ENCODE measurements at regions not wholly inside any gene's neighbourhood (a gene's known extent, or its start where the extent isn't known, plus 50 kb on each side); places are given as distances from the start of the nearest gene placed in this dataset.

DNA sequence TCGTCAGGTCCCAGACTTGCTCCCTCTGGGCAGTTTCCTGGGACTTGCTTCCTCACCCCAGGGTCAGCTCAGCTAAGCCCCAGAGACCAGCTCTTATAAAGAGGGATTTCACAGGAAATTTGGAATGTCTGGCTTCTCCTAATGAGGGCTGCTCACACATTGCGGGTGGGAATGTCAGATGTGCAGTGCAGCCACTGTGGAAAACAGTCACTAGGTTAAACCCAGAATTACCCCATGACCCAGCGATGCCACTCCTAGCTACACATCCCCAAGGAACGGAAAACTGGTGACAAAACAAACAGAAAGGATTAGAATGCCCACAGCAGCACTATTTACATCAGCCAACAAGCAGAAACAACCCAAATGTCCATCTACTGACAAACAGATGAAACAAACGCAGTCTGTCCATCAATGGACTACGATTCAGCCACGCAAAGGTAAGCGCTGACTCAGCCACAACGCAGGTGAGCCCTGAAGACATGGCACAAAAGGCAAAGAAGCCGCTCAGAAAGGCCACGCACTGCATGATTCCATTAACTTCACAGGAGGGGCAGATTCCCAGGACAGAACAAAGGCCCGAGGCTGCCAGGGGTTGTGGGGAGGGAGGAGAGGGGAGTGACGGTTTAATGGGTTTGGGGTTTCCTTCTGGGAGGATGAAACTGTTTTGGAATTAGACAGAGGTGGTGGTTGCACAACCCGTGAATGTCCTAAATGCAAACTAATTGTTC lies 63.0 kb downstream of the NCOR2 start:
- no peak for FAIRE-seq

DNA sequence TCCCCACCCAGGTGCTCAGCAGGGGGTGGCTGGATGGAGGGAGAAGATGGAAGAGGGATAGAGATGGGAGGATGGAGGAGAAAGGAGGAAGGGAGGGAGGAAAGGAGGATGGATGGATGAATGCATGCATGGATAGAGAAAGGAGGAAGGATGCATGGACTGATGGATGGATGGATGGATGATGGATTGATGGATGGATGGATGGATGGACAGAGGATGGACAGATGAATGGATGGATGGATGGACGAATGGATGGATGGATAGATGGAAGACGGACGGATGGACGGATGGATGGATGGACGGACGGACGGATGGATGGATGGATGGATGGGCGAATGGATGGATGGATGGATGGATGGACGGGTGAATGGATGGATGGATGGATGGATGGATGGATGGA lies 64.1 kb downstream of the NCOR2 start:
- no peak for FAIRE-seq

DNA sequence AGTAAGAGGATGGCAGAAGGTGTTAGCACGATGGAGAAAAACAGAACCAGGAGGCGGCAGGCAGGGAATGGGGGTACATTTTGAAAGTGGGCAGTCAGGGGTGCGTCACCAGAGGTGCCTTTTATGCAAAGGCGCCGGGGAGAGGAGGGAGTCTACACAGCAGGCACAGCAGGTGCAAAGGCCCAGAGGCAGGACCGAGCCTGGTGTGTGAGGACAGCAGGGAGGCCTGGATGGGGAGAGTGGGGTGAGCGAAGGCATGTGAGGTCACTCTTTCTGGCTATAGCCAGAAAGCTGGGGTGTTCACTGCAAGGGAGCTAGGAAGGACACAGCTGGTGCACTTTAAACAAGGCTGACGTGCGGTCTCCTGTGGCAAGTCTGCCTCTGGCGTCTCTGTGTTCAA lies 65.0 kb downstream of the NCOR2 start:
- no peak for FAIRE-seq

DNA sequence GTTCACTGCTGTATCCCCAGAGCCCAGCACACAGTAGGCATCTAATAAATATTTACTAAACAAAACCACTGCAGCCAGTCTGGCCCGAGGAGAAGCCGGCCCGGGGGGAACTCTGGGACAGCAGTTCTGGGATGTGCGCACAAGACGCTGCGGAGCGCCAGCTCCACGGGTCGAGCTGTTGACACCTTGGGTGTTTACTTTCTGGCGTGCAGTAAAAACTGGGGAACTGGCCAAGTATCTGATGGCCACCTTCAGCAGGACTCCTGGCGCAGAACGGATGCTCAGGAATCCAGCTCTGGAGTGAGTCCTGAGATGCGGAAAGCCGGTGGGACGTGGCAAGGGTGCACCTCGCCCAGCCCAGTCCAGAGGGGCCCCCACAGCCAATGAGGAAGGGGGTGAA lies 65.6 kb downstream of the NCOR2 start:
- no peak for FAIRE-seq

DNA sequence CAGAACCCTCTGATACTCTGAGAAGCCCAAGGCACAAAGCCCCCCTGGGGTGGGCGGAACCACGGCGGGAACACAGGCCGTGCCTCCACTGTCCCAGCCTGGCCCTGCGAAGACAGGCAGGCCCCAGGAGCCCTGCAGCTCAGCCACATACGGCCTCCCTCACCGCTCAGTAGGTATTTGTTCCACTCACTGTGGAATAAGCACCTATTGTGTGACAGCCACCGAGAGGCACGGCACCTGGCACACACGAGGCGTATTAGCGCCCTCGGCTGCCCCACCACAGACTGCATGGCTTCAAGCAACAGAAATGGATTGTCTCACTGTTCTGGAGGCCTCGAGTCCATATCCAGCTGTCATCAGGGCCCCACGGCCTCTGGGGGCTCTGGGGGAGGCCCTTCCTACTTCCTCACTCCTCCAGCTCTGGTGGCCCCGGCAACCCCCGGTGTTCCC lies 66.3 kb downstream of the NCOR2 start:
- FAIRE-seq, result no peak

DNA sequence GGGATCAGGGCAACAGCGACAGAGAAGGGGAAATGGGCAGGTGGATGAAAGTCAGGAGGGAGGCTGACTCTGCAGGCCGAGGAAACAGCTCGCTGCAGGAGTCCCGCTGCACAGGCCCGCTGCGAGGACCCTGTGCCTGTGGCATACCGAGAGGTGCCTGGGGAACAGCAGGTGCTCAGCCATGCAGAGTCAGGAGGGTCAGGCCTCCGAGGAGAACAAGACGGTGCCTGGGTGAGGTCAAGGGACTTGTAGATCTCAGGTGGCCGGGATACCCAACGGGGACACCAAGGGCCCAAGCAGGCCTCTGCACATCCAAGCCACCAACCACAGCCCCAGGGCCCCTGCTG lies 67.5 kb downstream of the NCOR2 start:
- FAIRE-seq, result no peak

DNA sequence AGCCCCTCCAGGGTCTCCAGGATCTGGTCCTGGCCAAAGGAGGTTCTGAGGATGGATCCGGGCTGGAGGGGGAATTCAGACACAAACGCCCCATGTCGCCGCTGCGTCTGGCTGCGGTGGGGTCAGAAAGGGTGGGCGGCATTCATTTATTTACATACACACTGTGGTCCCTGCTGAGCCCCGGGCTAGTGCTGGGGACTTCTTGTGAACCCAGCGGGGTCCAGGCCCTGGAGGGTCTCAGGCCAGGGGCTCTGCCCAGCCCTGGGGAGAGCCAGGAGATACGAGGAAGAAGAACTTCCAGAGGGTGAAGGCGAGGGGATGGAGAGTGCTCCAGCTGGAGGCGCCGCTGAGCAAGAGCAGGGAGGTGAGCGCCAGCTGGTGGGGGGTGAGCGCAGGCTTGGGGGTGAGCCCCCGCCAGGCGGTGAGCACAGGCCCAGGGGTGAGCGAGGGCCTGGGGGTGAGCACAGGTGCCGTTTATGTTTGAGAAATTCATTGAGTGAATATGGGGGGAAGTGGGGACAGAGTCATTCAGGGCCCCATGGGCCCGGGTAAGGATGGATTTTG lies 68.1 kb downstream of the NCOR2 start:
- FAIRE-seq, result no peak

DNA sequence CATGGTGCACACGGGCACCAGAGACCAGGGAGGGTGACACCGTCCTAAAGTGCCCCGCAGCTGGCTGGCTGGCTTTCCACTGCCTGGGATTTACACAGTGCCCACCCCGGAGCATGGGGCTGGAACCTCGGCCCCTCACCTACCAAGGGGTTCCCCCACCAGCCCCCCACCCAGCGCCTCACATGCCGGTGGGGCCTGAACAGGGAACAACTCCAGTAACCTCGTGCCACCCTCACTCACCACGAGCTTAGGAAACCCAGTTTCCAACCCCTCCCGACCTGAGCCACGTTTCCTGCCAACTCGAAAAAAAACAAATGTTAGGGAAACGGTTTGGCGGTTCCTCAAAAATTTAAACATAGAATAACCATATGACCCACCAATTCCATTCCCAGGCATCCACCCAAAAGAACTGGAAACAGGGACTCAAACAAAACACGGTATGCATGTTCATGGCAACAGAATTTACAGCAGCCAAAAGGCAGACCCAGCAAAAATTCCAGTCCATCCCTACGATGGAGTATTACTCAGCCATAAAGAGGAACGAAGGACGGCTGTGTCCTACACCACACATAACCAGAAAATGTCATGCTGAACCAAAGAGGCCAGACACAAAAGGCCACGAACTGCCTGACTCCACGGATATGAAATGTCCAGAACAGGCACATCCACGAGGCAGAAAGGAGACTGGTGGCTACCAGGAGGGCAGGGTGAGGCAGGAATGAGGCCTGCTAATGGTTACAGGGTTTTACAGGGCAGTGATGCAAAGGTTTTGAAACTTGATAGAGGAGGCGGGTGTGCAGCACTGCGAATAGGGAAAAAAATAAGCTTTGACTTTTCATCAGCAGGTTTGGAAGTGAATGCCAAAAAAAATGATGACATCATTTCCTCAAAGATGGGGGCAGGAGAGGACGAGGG lies 68.9 kb downstream of the NCOR2 start:
- FAIRE-seq, result no peak

DNA sequence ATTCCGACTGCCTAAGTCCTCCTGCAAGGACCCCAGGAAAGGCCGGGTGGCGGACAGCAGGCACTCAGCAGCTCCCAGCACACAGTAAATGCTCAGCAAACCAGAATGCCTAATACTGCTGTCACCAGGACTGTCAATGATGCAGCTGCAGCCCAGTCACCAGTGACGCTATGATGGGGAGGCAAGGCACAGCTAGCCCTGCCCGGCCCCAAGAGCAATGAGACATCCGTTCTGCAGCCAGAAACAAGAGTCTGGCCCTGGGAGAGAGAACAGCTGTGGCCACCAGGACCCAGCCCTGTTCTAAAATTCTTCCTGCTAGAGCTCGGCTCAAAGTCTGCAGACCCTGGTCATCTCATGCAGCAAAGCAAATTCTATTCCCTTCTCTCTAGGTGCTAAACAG lies 69.8 kb downstream of the NCOR2 start:
- FAIRE-seq, result no peak

DNA sequence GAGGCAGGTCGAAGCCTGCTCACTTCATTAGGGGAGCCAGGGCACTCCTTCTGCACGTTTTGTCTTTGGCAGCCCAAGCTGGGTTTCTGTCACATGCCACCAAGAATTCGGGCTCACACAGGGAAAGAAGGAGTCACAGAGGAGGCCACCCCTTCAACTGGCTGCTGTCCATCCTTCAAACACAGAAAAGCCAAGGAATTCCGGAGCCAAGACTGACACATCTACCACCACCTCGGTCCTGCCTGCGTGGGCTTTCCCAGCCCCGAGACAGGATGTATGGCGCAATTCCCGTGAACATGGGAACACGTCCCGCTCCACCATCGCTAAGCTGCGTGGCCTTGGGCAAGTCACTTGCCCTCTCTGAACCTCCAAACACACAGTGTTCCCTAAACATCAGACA lies 70.4 kb downstream of the NCOR2 start:
- no peak for FAIRE-seq

DNA sequence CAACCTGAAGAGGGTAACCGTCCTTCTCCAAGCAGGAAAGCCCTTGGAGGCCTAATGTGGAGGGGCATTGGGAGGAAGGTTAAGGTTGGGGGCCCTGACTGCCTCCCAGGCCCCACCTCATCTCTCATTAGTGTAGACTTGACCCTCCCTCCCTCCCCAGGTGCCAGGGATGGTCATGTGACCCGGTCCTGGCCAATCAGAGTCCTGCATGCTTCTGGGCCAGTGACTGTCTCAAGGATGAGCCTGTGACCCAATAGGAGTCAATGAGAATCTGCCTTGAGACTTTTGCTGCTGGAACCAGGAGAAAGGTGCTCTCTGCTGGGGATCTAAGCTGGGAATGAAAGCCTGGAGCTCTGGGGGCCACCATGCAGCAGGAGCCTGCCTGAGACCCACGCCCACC lies 70.8 kb downstream of the NCOR2 start:
- no peak for FAIRE-seq

DNA sequence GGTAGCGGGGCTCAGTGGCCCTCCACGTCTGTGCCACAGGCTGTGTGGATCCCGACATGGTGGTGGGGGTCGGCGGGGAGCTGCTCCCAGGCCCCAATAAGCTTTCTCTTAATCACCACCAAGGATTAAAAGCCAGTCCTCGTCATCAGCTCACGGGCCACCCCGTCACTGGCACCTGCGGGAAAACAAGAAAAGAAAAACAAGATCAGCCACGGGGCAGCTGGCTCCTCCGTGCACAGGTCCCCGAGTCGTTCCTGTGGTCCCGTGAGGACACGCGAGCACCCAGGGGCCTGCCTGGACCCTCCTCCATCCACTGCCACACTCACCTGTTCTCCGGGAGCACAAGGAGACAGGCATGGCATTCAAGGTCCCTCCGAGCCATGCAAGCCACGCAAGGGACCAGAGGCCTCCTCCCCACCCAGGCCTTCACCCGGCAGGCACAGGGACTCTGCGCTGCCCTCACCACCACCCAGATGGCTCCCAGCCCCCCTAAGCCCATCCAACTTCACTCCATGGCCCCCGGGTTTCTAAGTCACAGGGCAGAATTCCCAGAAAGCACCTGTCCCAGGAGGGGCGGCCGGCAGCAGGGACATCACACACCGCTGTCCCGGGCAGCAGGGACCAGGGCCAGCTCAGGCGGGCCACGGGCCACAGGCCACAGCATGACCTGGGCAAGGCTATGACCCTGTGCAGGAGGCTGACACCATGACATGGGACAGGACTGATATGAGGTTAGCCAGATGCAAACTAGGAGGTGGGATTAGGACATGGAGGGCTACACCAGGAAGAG lies 72.0 kb downstream of the NCOR2 start:
- no peak for FAIRE-seq

DNA sequence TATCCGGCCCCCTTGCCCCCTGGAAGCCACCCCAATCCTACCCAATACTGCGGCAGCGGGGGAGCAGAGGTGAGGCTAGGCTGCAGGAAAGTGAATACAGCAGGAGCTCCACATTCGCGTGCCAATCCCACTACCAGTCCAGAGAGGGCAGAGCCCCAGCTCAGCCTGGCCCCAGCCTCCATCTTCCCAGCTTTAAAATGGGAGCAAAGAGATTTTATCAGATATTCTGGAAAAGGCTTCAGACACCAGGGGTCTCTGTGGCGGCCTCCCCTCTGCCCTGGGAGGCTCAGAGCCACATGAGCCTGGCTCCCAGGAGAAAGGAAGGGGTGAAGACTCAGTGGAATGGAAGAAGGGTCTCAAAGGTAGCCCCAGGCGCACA lies 72.7 kb downstream of the NCOR2 start:
- no peak for FAIRE-seq

DNA sequence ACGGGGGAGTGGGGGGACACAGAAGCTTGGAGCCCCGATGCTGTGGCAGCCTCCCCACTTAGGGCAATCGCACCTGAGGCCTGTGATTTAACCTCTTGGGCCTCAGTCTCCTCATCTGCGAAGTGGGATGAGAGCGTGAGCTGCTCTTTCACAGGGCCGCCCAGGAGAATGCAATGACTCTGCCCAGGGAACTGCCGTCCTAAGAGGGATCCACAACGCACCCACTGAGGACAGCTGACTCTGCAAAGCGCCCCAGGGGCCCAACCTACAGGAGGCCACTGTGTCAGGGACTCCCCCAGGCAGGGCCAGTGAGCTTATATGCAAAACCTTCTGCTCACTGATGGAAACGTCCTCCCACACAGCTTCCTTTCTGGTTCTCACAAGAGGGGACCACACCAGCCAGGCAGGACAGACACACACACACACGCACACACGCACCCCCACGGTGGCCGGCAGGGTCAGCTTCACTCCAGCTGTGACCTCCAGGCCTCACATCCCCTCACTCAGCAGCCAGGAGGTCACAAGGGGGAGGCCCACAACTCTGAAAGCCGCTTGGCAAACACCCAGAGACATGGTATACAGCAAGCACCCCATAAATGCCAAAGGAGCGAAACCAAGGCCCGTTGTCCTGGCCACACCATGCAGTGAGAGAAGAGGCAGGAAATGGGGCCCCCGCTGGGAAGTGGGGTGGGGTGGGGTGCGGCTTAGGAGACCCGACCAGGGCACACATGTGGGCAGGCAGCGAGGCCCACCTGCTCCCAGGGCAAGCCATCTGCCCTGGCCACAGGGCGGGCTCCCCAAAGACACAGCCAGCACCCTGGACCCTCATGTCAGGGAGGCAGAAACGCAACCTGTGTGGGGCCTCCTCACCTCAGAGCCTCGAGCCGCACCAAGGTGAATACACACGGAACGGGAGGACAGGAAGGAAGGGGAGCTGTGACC lies 73.3 kb downstream of the NCOR2 start:
- no peak for FAIRE-seq

DNA sequence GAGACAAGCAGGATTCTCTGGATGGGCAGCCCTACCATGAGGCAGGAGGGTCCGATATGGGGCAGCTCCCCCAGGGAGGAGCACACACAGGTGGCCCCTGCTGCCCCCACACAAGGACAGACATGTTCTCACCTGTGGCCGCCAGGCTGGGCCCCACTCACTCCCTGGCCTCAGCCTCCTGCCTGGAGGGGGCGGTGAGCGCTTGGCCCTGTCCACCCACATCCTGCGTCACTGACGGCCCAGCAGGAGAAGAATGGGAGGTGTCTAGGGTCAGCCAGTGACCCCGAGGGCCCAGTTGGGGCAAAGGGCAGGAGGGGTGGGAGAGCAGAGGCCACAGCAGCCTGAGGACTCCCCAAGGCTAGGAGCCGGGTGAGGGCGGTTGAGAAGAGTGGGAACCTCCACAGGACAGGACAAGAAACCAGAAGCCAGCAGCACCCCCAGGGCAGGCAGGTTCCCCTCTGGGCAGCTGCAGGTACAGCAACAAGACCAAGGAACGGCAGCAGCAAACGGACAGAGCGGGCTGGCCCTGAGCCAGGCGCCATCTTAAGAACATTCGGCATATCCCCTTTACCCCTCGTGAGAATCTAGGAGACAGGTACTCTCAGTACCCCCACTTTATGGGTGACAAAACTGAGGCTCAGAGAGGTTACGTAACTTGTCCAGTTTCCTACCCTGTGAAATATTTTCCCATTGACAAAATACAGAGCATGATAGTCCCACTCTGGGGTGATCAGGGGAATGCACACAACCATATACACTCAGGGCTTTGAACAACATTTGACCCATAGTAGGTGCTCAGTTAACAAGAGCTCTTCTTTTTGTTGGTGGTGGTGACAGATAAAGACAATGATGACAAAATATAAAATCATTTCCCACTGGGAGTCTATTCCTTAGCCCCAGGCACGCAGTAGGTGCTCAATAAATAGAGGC lies 74.3 kb downstream of the NCOR2 start:
- no peak for FAIRE-seq

DNA sequence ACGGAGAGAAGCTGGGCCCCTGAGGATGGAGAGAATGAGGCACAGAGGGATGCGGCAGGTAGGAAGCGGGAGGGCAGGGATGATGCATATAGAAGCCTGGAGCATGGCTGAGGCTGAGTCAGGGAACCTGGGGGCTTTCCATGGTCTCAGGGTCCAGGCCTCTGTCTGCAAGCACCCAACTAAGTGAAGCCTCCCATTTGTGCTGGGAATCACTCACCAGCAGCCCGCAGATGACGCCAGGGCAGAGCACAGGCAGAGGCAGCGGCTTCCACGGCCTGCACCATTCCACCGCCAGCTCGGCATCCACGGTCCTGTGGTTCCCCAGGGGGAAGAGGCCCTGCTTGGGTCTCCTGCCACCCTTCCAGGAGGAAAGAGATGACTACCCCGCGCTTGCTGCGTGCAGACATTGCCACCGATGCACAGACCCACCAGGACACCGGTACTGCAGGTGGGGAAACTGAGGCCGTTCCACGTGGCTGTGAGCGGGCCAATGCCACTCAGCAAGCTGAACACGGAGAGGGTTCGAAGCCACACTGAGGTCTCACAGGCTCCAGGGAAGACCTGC lies 75.5 kb downstream of the NCOR2 start:
- FAIRE-seq, result no peak

DNA sequence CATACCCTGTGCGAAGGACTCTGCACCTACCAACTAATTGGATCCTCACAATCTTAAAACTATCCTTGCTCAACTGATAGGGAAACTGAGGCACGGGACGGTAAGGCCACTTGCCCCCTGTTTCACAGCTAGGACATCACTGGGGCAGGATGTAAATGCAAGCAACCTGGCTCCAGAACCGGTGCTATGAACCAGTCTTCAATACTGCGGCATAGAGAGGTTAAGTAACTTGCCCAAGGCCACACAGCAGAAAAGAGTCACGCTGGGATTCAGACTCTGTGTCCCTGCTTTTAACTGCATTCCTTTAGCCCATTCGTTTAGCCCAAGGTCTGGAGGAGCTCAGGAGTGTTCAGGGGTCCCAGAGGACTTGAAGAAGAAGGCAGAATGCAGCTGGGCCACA lies 76.1 kb downstream of the NCOR2 start:
- FAIRE-seq, result no peak

DNA sequence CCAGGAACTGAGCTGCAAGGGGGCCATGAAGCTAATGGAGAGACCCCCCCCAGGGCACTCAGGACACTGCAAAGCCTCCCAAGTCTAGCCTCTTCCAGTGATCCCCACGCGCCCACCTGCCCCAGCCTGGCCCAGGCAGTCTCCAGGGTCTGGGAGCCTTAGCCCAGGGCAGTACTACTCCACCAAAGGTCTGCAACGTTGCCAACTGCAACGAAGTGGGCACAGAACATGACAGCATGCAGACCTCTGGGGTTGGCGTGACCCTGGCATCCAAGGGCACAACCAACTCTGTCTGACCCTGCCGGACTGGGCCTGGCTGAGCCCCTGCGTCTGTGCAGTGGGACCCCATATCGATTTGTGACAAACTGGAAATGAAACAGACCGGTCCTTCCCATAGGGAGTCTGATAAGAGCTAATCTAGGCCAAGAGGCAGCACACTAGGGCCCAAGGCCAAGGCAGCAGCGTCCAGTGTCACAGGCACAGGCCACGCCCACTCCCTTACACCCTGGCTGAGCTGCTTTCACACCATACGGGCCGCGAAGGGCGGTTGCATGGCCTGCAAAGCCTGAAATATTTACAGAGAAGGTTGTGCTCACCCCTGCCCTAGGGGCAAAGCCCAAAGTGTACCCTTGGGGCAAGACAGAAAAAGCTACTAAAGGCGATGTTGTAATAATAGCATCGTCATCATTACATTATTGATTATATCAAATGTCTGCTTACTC lies 76.7 kb downstream of the NCOR2 start:
- FAIRE-seq, result no peak

DNA sequence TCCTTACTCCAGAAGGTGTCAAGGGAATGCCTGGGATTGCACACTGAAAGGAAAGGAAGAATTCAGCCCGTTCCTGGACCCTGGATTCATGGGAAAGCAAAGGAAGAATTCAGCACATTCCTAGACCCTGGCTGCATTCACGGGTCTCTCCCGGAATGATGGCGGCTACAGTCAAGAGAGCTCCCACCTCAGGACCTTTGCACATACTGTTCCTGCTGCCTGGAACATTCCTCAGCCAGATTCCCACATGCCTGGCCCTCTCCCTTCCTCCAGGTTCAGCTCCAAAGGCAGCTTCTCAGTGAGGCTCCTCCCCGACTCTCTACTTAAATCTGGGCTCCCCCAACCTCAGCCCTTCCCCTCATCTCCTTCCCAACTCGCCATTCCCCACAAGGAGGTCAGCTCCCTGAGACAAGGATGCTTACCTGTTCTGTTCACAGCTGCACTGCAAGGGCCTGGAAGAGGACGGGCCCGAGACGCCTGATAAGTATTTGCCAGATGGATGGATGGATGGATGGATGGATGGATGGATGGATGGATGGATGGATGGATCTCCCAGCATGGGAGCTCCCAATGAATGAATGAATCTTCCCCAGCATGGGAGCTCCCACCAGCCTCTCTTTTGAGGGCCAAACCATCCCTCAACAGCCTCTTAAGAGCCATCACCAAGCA lies 77.4 kb downstream of the NCOR2 start:
- FAIRE-seq, result no peak
